Heart left ventricle (tissue), 13 donors: ENCODE measurements at regions not wholly inside any gene's neighbourhood (a gene's known extent, or its start where the extent isn't known, plus 50 kb on each side); places are given as distances from the start of the nearest gene placed in this dataset.

ENCODE experiments used
- CTCF ChIP-seq, 12 donors: fragments of 200-600 bp; sonication (generic) in 4 of 12; IDR thresholded peaks; one replicate each; pipeline versions ENCODE4 v1.5.0 to v1.8.0; 2018 to 2022; ENCODE audit warnings: antibody characterized with exemption in 12 of 12, mild to moderate bottlenecking in 5 of 12
- POLR2A ChIP-seq, 2 donors: fragments of 450-650 bp; IDR thresholded peaks; one replicate each; pipeline ENCODE4 v1.6.1; 2017; ENCODE audit warnings: antibody characterized with exemption in 2 of 2, mild to moderate bottlenecking in 2 of 2, moderate library complexity in 2 of 2
- donor health status: ischemic (EF 13 %, LVEDD 7.1; RV severe dilation, severe dysfunction).
- donor health status: DM: no; HTN: yes; CAD: no.
- donor health status: DM: no; HTN: no; CAD: no.
- donor health status: ischemic (EF 25% LVEDD 6.9; RV normal size, moderate dysfunction).
- donor health status: ischemic (EF 25% LVEDD 5.7; RV mildly dilated, moderate dysfunction).
- donor health status: ischemic (EF 35%, LVEDD 5.7; RV mildly dilated, moderate dysfunction).
- donor health status: nonischemic (EF 11% LVEDD 7.7; RV severe dilation, severe dysfunction).
- donor health status: DM: yes; HTN: yes; CAD: no.
- donor health status: PGD.
- donor health status: ischemic (EF 29% LVEDD 5.4; RV normal size, mild dysfunction).
- donor health status: nonischemic (EF 23%, LVEDD 6.1; RV moderate dilation, normal function).

GRCh38 chr10:61257136-61257535 lies 196.0 kb downstream of the TMEM26 start:
- TF ChIP-seq CTCF (IDR thresholded peaks at IDR 0.05), result no peak
- no peak for TF ChIP-seq POLR2A (IDR thresholded peaks at IDR 0.05)
